Right renal pelvis (tissue), 4 donors: ENCODE measurements at regions not wholly inside any gene's neighbourhood (a gene's known extent, or its start where the extent isn't known, plus 50 kb on each side); places are given as distances from the start of the nearest gene placed in this dataset.

Experiments used
- DNase-seq, 4 donors: peaks; one replicate each; pipeline ENCODE4 v3.0.0-alpha.2; 2013; ENCODE audit warnings: low read depth in 4 of 4, low spot score in 3 of 4, missing footprints in 1 of 4

- DNase-seq: no peak
Observed at GRCh38 chr3:117230924-117231323, 521.3 kb downstream of the TUSC7 start.

GRCh38 chr3:117234331-117234730, 524.8 kb downstream of the TUSC7 start:
- DNase-seq: no peak

GRCh38 chr3:117235304-117235703, 525.7 kb downstream of the TUSC7 start:
- DNase-seq: no peak

- no peak for DNase-seq
Observed at GRCh38 chr3:117238806-117239205, 529.2 kb downstream of the TUSC7 start.

DNA sequence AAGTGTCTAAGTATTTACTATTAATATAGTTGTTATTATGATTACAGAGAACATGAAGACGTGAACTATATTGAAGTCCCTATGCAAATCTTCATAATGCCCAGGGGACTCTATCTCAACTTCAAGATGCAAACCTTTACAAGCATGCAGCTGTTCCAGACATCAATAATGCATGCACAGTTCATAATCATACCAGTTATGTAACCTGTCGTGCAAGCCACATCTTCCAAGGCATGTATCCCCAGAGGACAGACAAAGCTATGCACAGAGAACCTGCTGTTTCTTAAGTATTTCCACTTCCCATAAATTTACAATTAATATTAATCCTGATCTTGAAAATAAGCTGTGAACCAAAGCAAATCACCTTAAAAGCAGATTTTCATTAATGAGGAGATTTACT, 534.1 kb downstream of the TUSC7 start:
- no peak for DNase-seq

DNA sequence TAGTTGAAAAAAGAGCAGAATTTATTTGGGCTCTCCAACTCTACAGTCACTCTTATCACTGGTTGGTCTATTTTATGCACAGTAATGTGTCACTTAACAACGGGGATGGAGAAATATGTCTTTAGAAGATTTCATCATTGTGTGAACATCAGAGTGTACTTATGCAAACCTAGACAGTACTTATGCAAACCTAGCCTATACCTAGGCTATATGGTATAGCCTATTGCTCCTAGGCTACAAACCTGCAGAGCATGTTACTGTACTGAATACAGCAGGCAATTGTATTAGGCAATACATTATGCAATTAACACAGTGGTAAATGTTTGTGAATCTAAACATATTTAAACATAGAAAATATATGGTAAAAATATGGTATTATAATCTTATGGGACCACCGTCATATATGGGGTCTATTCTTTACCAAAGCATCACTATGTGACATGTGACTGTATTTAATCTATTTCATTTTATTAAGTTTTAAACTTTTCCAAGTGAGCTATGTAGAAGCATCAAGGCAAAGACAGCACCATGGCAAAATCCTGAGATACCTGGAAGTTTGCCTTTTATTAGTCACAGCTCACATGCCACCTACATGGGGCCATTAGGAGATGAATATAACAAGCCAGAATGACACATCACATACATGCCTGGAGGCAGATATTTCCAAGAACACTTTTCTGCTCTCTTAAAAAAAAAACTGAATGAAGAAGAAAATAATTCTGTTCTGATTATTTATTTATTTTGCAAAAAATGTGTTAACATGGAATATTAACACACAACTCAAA, 537.4 kb downstream of the TUSC7 start:
- DNase-seq: no peak

- DNase-seq: no peak
Observed at GRCh38 chr3:117248153-117248552, 538.6 kb downstream of the TUSC7 start.

DNA sequence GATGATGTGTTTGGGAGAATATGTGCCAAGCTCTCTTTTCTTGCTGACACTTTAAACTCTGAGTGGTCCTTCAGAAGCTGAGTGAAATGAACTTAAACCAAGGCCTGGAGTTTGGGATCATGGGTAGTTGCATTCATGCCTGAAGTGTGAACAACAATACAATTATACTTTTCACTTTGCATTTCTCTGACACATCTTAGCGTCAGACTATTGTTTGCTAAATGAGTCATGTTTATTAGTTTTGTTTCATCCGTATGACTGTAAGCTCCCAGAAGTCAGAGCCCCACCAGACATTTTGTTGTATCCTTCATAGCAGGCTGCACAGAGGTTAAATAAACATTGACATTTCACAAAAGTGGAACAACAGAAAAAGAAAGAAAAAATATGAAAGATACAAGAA, 542.6 kb downstream of the TUSC7 start:
- no peak for DNase-seq

GRCh38 chr3:117252651-117253050, 543.1 kb downstream of the TUSC7 start:
- DNase-seq: no peak

DNA sequence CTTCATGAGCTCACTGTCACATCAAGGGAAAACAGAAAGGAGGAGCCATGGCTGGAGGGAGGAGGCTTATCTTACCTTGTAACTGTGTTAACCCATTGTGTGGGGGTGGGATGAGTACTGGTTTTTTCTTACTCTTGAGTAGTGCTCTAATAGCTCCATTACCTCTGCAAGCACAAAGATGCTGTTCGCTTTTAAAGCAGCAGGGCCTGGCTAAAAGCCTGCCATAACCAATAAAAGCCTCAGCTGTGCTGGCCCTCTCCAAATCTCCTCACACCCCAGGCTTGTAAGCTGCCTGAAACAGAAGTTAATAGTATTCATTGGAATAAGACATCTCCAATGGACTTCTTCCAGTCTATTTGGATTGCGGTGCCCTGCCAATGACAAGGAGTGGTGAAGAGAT, 544.1 kb downstream of the TUSC7 start:
- DNase-seq: no peak

DNA sequence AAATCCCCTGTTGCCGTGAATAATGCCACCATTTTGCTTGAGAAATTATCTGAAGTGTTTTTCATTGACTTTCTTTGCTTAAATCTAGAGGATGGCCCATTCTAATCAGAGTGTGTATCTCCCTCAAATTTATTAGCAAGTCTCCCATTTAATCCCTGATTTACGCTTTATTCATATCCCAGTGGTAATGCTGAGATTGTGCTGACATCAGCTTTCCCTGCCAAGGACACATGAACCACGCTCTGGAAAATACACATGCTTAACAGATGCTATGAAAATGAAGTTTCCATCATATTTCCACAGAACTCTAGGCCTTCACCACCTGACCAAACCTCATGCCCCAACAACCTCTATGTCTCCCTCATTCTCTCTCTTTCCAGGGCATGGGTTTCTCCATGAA, 545.4 kb downstream of the TUSC7 start:
- no peak for DNase-seq

DNA sequence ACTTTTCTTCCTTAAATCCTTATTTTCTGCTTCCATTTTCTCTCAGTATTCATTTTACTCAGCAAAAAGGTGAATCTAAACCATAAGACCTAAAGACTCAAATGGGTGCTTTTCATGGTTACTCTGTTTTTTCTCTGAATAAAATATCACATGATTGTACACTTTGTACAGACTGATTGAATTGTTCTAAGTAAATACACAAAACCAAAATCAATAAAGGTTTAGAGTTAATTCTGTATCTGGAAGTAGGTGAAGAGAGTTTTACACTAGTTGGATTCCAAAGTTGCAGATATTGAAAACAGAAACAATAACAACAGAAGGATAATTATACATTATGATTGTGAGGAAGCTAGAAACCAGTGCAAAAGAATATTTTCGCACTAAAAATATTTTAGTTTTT, 546.2 kb downstream of the TUSC7 start:
- no peak for DNase-seq

- no peak for DNase-seq
Observed at GRCh38 chr3:117261983-117262421, 552.4 kb downstream of the TUSC7 start.

- no peak for DNase-seq
Observed at GRCh38 chr3:117263270-117263669, 553.7 kb downstream of the TUSC7 start.

- no peak for DNase-seq
Observed at GRCh38 chr3:117263745-117264144, 554.2 kb downstream of the TUSC7 start.

GRCh38 chr3:117264204-117264994, 554.8 kb downstream of the TUSC7 start:
- no peak for DNase-seq

DNA sequence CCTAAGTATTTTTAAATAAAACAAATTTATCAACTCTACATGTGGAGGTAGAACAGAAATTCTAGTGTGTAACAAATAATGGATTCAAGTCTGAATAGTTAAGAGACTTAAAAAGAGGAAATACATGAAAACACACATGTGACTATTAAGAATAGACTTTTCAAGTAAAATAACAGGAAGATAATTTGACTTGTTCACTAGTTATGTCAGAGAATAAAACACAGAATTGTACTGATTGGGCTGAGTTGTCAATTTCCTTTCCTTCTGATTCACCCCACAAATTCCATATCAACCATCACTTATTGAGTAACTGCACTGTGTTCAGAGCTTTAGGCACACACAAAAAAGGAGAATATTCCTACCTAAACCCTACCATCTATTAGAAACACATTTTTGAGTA, 557.2 kb downstream of the TUSC7 start:
- no peak for DNase-seq

GRCh38 chr3:117268318-117268717, 558.7 kb downstream of the TUSC7 start:
- no peak for DNase-seq

GRCh38 chr3:117272274-117272673, 562.7 kb downstream of the TUSC7 start:
- DNase-seq: no peak

GRCh38 chr3:117272876-117273523, 563.4 kb downstream of the TUSC7 start:
- no peak for DNase-seq

GRCh38 chr3:117277816-117278215, 568.2 kb downstream of the TUSC7 start:
- DNase-seq: no peak
